Body of pancreas (tissue), 4 donors: ENCODE measurements at regions not wholly inside any gene's neighbourhood (a gene's known extent, or its start where the extent isn't known, plus 50 kb on each side); places are given as distances from the start of the nearest gene placed in this dataset.

Source experiments
- ATAC-seq: fragments of 150-250 bp; one replicate; pipeline ENCODE4 v1.9.1; 2016
- DNase-seq, 4 donors: peaks; one replicate each; pipeline ENCODE4 v3.0.0-alpha.2; 2019
- H3K27ac ChIP-seq, 4 donors: fragments of 200-600 bp; sonication (generic); 1 replicate in 3 of 4; 2 replicates in 1 of 4; pipeline versions ENCODE4 v1.5.1 to v1.6.1; 2016 to 2019; ENCODE audit warnings: mild to moderate bottlenecking in 1 of 4, mixed read lengths in 1 of 4, moderate library complexity in 1 of 4
- H3K27me3 ChIP-seq, 2 donors: fragments of 200-600 bp; sonication (generic); one replicate each; pipeline ENCODE4 v1.6.0; 2016; ENCODE audit warnings: mild to moderate bottlenecking in 1 of 2
- H3K36me3 ChIP-seq, 2 donors: fragments of 200-600 bp; sonication (generic); replicated peaks in 1 of 2; 2 replicates each; pipeline ENCODE4 v1.5.1; 2016; ENCODE audit warnings: low read depth in 2 of 2; ENCODE audit not compliant: insufficient read depth in 1 of 2
- H3K4me1 ChIP-seq: fragments of 200-600 bp; sonication (generic); one replicate; pipeline ENCODE4 v1.6.0; 2016
- H3K4me3 ChIP-seq, 2 donors: fragments of 200-600 bp; sonication (generic); 1 replicate in 1 of 2; 2 replicates in 1 of 2; pipeline ENCODE4 v1.5.1; 2016 to 2019
- H3K9me3 ChIP-seq, 3 donors: fragments of 200-600 bp; sonication (generic); 1 replicate in 2 of 3; 2 replicates in 1 of 3; pipeline ENCODE4 v1.5.1; 2016
- CTCF ChIP-seq, 7 experiments: fragments of 450-650 bp in 4 of 7; fragments of 200-600 bp in 3 of 7; sonication (generic) in 3 of 7; IDR thresholded peaks; one replicate each; pipeline ENCODE4 v1.5.1; 2016 to 2019; ENCODE audit warnings: antibody characterized with exemption in 7 of 7
- POLR2A ChIP-seq, 3 donors: fragments of 450-650 bp; IDR thresholded peaks; one replicate each; pipeline ENCODE4 v1.6.1; 2016; ENCODE audit warnings: antibody characterized with exemption in 3 of 3, mild to moderate bottlenecking in 2 of 3
- WGBS, 2 donors: methylation state at CpG; one replicate each; pipeline ENCODE4 v1.1.5; 2017; 5-methylcytosine and 5-hydroxymethylcytosine counted together
- intact Hi-C: fragments of 100-400 bp; cut with DNase I; formaldehyde crosslinking; loops from one replicate; pipeline ENCODE4 v1.15.1; 2023

- H3K4me3 ChIP-seq, result no peak overlapping the region
- DNase-seq (no peak), ATAC-seq (no peak)
- no peaks in the 10 kb centered on the region for H3K36me3 ChIP-seq
- intact Hi-C loops, result no loop called here
- no peak for TF ChIP-seq POLR2A (IDR thresholded peaks at IDR 0.05)
- TF ChIP-seq CTCF (IDR thresholded peaks at IDR 0.05), result no peak
- no peak overlapping the region for H3K27ac ChIP-seq
- H3K4me1 ChIP-seq, result no peaks in the 10 kb centered on the region
- H3K9me3 ChIP-seq, result no peaks in the 10 kb centered on the region
- no peaks in the 10 kb centered on the region for H3K27me3 ChIP-seq
- WGBS, 2 donors, result 21 to 31% methylated on average over 4 of the region's 4 CpGs
These were observed 377.8 kb downstream of the MATN1 start for GRCh38 chr1:30345491-30346130.

GRCh38 chr1:30343562-30343961 lies 379.8 kb downstream of the MATN1 start:
- H3K27me3 ChIP-seq, result no peaks in the 10 kb centered on the region
- no peak for TF ChIP-seq CTCF (IDR thresholded peaks at IDR 0.05)
- no peak for TF ChIP-seq POLR2A (IDR thresholded peaks at IDR 0.05)
- whole genome bisulfite sequencing, 2 donors, result 26 to 33% methylated on average over 3 of the region's 3 CpGs

GRCh38 chr1:30342535-30343141 lies 380.7 kb downstream of the MATN1 start:
- 8 to 20% methylated on average over 19 to 33 of the region's 33 CpGs for WGBS, 2 donors
- intact Hi-C loops, result no loop called here
- no peaks in the 10 kb centered on the region for H3K9me3 ChIP-seq
- no peaks in the 10 kb centered on the region for H3K4me1 ChIP-seq
- H3K27ac ChIP-seq, result no peak overlapping the region
- DNase-seq (no peak), ATAC-seq (no peak)
- TF ChIP-seq POLR2A (IDR thresholded peaks at IDR 0.05), result no peak
- TF ChIP-seq CTCF (IDR thresholded peaks at IDR 0.05), result no peak
- no peak overlapping the region for H3K4me3 ChIP-seq
- no peaks in the 10 kb centered on the region for H3K27me3 ChIP-seq
- H3K36me3 ChIP-seq, result no peaks in the 10 kb centered on the region

More at GRCh38 chr1:30343562-30343961, 379.8 kb downstream of the MATN1 start:
- intact Hi-C loops, result no loop called here
- no peaks in the 10 kb centered on the region for H3K36me3 ChIP-seq
- no peak overlapping the region for H3K27ac ChIP-seq
- no peak overlapping the region for H3K4me3 ChIP-seq
- H3K9me3 ChIP-seq, result no peaks in the 10 kb centered on the region
- DNase-seq (no peak), ATAC-seq (no peak)
- no peaks in the 10 kb centered on the region for H3K4me1 ChIP-seq

GRCh38 chr1:30340934-30341333 lies 382.5 kb downstream of the MATN1 start:
- WGBS, 2 donors, result 67 to 72% methylated on average over 3 of the region's 3 CpGs
- intact Hi-C loops, result no loop called here
- TF ChIP-seq CTCF (IDR thresholded peaks at IDR 0.05) (no peak), POLR2A (IDR thresholded peaks at IDR 0.05) (no peak)

GRCh38 chr1:30339866-30340265 lies 383.5 kb downstream of the MATN1 start:
- 35 to 42% methylated on average over 2 of the region's 2 CpGs for WGBS, 2 donors
- no peak overlapping the region for H3K4me3 ChIP-seq
- no peaks in the 10 kb centered on the region for H3K36me3 ChIP-seq
- no peak for DNase-seq
- H3K27ac ChIP-seq, result no peak overlapping the region
- no peak for TF ChIP-seq POLR2A (IDR thresholded peaks at IDR 0.05)
- no peak for TF ChIP-seq CTCF (IDR thresholded peaks at IDR 0.05)
- intact Hi-C loops, result no loop called here
- no peaks in the 10 kb centered on the region for H3K27me3 ChIP-seq
- ATAC-seq, result no peak
- H3K4me1 ChIP-seq, result no peaks in the 10 kb centered on the region
- H3K9me3 ChIP-seq, result no peaks in the 10 kb centered on the region

More at GRCh38 chr1:30340934-30341333, 382.5 kb downstream of the MATN1 start:
- H3K9me3 ChIP-seq, result no peaks in the 10 kb centered on the region
- no peaks in the 10 kb centered on the region for H3K36me3 ChIP-seq
- no peak for ATAC-seq
- no peaks in the 10 kb centered on the region for H3K27me3 ChIP-seq
- H3K4me3 ChIP-seq, result no peak overlapping the region
- H3K4me1 ChIP-seq, result no peaks in the 10 kb centered on the region
- H3K27ac ChIP-seq, result no peak overlapping the region
- no peak for DNase-seq
